ENCODE measurements at regions not wholly inside any gene's neighbourhood (a gene's known extent, or its start where the extent isn't known, plus 50 kb on each side); places are given as distances from the start of the nearest gene placed in this dataset.

GRCh38 chr16:81167851-81168250 lies 70.6 kb upstream of the BCO1 start:
- Histone ChIP-seq H3K36me3 (ENCODE audit: control insufficient read depth in 2 of 3, insufficient read depth in 3 of 3, low read length in 3 of 3) (no peaks in the 10 kb centered on the region), H3K27ac (ENCODE audit: low read depth in 2 of 2, low read length in 2 of 2) (no peak overlapping the region), H3K27me3 (ENCODE audit: control insufficient read depth, insufficient read depth, low read length) (no peaks in the 10 kb centered on the region), H3K9ac (ENCODE audit: low read length in 3 of 3) (no peak overlapping the region), H3K9me3 (ENCODE audit: control insufficient read depth in 2 of 3, insufficient read depth in 1 of 3, low read length in 3 of 3) (no peaks in the 10 kb centered on the region), H3K4me1 (ENCODE audit: control insufficient read depth in 2 of 3, insufficient read depth in 2 of 3, low read depth in 1 of 3, low read length in 3 of 3) (no peaks in the 10 kb centered on the region), H3K4me3 (ENCODE audit: low read length in 3 of 3) (no peak overlapping the region)
- TF ChIP-seq CTCF (IDR thresholded peaks at IDR 0.05; ENCODE audit: borderline replicate concordance, extremely low read depth, insufficient read depth) = no peak
- intact Hi-C loops (cut with DNase I) = no loop called here
- DNase-seq (no peak), FAIRE-seq (no peak)

GRCh38 chr16:81166417-81167300 lies 70.5 kb upstream of the GCSH start:
- H3K9ac ChIP-seq (ENCODE audit: low read length in 3 of 3) = no peak overlapping the region
- FAIRE-seq = no peak

GRCh38 chr16:81165411-81166097 lies 69.4 kb upstream of the GCSH start:
- H3K9me3 ChIP-seq (ENCODE audit: control insufficient read depth in 2 of 3, insufficient read depth in 1 of 3, low read length in 3 of 3) = no peaks in the 10 kb centered on the region
- FAIRE-seq = no peak
- H3K4me3 ChIP-seq (ENCODE audit: low read length in 3 of 3) = no peak overlapping the region
- no peak for TF ChIP-seq CTCF (IDR thresholded peaks at IDR 0.05; ENCODE audit: borderline replicate concordance, extremely low read depth, insufficient read depth)
- no peaks in the 10 kb centered on the region for H3K4me1 ChIP-seq (ENCODE audit: control insufficient read depth in 2 of 3, insufficient read depth in 2 of 3, low read depth in 1 of 3, low read length in 3 of 3)
- H3K9ac ChIP-seq (ENCODE audit: low read length in 3 of 3) = no peak overlapping the region
- H3K27me3 ChIP-seq (ENCODE audit: control insufficient read depth, insufficient read depth, low read length) = no peaks in the 10 kb centered on the region
- DNase-seq = no peak
- H3K27ac ChIP-seq (ENCODE audit: low read depth in 2 of 2, low read length in 2 of 2) = no peak overlapping the region
- no peaks in the 10 kb centered on the region for H3K36me3 ChIP-seq (ENCODE audit: control insufficient read depth in 2 of 3, insufficient read depth in 3 of 3, low read length in 3 of 3)
- intact Hi-C loops (cut with DNase I) = no loop called here

More at GRCh38 chr16:81166417-81167300, 70.5 kb upstream of the GCSH start:
- H3K4me3 ChIP-seq (ENCODE audit: low read length in 3 of 3) = no peak overlapping the region
- no peaks in the 10 kb centered on the region for H3K36me3 ChIP-seq (ENCODE audit: control insufficient read depth in 2 of 3, insufficient read depth in 3 of 3, low read length in 3 of 3)
- intact Hi-C loops (cut with DNase I) = no loop called here
- H3K9me3 ChIP-seq (ENCODE audit: control insufficient read depth in 2 of 3, insufficient read depth in 1 of 3, low read length in 3 of 3) = no peaks in the 10 kb centered on the region
- DNase-seq = no peak
- no peaks in the 10 kb centered on the region for H3K27me3 ChIP-seq (ENCODE audit: control insufficient read depth, insufficient read depth, low read length)
- H3K4me1 ChIP-seq (ENCODE audit: control insufficient read depth in 2 of 3, insufficient read depth in 2 of 3, low read depth in 1 of 3, low read length in 3 of 3) = no peaks in the 10 kb centered on the region
- no peak for TF ChIP-seq CTCF (IDR thresholded peaks at IDR 0.05; ENCODE audit: borderline replicate concordance, extremely low read depth, insufficient read depth)
- no peak overlapping the region for H3K27ac ChIP-seq (ENCODE audit: low read depth in 2 of 2, low read length in 2 of 2)
